Renal cortical epithelial cell (primary cell): ENCODE measurements at regions not wholly inside any gene's neighbourhood (a gene's known extent, or its start where the extent isn't known, plus 50 kb on each side); places are given as distances from the start of the nearest gene placed in this dataset.

Experiments used
- DNase-seq: peaks from one replicate; pipeline ENCODE4 v3.0.0-alpha.2; 2011; ENCODE audit warnings: low read depth

DNA sequence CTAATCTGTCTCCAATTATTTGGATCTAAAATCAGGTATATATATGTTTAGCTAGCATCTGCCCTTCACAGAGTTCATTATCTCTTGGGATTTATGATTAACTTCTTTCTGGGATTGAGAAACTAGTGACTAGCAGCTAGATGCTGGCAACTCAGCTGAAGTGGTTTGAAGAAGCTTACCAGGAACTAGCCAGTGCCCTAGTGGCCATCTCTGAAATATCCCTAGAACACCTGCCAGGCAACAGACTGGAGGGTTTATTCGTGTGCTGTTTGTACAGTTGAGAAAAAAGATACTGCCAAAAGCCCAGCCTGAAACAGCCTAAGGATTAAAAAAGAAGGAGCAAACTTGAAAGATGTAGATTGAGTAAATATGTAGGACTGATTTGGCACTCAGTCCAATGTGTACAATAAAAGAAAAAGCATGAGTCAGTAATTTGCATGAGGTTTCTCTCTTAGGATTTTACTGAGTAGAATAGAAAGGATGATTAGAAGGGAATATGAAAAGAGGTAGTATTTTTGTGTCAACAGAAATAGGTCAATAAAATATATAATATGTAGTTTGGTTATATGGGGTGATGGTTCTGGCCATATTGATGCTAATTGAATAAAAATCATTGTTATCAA lies 1144.6 kb upstream of the ADGRL2 start:
- DNase-seq, result peak; percentile 83

DNA sequence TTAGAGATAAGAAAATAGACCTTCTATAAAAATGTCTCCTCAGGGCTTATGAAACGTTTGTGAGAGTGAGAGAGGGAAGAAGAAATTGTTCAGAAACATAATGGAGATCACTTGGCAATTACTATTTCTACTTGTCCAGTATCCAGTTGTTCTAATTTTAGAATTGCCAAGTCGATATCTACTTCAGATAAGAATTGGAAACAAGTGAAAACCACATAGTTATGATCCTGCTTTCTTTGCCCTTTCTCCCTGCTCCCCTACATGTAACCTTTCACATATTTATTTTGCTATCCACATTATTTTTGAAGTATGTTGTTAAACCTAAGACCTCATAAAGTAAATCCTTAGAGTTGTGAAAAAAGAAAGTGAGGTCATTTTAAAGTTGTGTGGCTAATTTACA lies 1154.7 kb upstream of the ADGRL2 start:
- no peak for DNase-seq

DNA sequence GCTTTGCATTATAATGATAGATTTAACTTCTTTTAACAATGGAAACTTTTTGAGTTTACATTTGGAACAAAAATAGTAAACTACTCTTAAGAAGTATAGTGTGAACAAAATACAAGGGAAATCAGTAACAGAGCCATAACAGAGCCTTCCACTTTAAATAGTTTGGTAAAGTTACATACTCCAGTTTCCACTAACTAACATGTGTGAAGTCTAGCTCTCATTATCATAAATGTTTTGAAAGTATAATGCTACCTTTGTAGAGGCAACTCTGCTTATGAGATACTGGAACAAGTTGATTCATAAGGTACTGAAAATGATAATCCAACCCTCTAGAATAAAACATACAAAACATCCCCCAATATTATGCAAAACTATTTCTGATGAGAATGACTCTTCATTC lies 1155.1 kb upstream of the ADGRL2 start:
- no peak for DNase-seq

GRCh38 chr1:80640978-80641377 lies 1159.8 kb upstream of the ADGRL2 start:
- no peak for DNase-seq

DNA sequence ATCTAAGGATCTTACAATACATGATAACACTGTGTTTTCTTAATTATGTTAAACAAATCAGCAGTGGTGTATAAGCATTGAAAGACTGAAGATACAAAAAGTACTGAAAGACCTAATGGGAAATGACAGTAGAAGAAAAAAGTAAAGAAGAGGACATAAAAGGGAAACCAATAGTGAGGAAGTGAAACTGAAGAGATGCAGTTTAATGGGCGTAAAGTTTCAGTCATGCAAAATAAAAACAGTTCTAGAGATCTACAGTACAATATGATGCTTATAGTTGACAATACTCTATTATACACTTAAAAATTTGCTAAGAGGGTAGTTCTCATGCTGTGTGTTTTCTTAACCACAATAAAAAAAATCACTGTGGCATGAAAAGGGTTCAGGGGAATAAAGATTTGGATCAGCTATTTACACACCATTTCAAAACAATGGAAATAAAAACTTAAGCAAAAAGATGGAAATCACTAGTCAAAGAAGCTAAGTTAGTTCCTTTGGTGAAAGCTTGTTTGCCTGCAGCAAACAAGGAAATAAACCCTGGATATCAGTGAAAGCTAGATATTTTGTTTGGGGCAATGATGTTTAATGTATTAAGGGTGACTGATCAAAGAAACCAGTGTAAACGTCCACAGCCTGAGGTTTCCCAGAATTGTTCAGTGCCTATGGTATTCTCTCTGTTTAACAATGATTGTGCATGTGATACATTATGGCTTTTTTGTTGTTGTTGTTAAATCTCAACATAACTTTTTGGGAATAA lies 1160.8 kb upstream of the ADGRL2 start:
- DNase-seq, result peak; percentile 70

DNA sequence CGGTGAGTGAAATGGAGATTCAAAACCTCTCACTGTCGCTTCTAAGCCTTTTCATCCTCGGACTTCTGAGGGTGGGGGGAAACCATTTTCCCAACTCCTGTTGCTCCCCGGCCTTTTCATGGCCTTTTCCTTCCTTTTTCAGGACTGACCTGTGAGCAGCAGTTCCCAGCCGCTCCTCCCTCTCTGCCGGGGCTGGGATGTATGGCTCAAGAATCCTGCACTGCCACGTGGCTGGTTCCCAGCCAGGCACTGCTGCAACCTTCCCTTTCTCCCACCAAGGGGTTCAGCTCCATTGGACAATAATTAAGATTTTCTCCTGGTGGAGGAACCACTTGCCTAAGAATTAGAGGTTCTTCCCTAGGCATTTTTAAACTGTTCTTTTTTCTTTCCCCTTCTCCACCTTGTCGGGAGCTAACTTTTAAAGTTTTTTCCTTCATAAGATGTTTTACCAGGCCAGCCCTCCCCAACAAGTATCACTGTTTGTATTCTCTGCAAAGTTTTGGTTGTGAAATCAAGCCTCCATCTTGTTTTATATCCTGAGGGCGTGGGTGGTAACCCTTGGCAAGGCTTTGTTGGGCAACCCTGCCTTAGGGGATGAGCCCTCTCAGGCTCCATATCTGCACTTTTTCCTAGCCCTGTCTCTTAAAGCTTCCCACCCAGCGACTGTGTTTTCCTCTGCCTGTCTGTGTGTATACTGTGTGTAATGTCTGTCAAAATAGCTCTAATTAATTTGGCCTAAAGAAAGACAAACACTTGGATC lies 1166.6 kb upstream of the ADGRL2 start:
- DNase-seq, result peak; percentile 46

- DNase-seq, result no peak
These were observed 1168.5 kb upstream of the ADGRL2 start for GRCh38 chr1:80632284-80632683.

DNA sequence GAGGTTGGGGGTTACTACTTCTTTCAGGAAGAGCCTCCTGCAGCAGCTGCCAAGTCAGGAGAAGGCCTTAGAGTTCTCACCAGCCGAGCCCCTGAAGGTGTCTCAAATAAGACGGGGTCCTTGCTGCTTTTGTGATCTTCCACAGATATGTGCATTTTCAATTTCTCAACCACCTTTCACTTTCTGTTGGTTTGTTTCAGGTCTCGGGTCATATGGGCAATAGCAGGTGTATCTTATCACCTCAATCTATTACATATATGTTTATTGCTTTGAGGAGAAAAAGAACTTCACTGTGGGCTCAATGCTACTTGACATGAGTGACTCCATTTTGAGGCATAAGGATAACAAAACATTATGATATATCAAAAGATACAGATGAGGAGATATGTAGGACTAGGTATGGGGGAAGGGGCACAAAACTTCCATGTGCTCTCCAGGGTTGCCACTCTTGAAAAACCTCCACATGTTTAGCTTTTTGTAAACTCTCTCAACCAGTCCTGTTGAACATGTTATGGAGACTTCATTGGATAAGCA lies 1171.4 kb upstream of the ADGRL2 start:
- no peak for DNase-seq

DNA sequence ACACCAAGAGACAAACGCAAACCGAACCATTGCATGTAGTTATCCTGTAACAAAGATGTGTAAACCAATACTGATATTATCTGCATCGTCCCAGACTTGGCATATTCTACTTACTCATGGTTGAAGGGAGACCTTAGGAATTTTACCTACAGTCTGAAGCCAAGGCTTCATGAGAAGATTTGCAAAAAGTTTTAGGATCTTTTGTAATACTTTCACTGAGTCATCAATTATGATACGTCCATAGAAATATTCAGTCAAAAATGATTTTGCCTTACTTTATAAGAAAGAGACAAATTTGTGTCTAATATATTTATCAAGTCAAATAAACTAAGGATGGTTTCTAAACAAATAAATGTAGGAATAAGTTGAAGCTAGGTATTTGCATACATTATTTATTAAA lies 1176.1 kb upstream of the ADGRL2 start:
- DNase-seq, result no peak

GRCh38 chr1:80607064-80607463 lies 1193.7 kb upstream of the ADGRL2 start:
- DNase-seq, result no peak

DNA sequence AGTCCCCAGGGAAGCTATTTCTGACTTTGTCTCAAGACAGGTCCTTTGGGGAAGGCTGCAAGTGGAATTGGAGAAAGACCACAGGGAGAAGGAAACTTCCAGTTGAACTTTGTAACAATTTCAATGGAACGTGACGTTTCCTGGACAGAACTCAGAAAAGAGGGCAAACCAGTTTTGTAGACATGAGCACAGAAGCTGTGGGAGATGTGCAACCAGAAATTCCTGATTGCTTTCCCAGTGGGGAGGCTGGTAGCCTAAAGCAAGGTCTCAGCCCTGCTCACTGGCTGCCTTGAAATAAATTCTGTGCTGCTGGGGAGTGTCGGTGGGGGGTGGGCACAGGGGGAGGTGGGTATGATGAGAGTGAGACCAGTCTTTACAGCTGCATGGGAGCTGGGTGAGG lies 1206.7 kb upstream of the ADGRL2 start:
- DNase-seq, result no peak

GRCh38 chr1:80593197-80593596 lies 1207.5 kb upstream of the ADGRL2 start:
- no peak for DNase-seq

- no peak for DNase-seq
These were observed 1217.8 kb upstream of the ADGRL2 start for GRCh38 chr1:80582980-80583379.

- DNase-seq, result no peak
These were observed 1221.7 kb upstream of the ADGRL2 start for GRCh38 chr1:80579055-80579454.

GRCh38 chr1:80566867-80567266 lies 1233.9 kb upstream of the ADGRL2 start:
- no peak for DNase-seq

DNA sequence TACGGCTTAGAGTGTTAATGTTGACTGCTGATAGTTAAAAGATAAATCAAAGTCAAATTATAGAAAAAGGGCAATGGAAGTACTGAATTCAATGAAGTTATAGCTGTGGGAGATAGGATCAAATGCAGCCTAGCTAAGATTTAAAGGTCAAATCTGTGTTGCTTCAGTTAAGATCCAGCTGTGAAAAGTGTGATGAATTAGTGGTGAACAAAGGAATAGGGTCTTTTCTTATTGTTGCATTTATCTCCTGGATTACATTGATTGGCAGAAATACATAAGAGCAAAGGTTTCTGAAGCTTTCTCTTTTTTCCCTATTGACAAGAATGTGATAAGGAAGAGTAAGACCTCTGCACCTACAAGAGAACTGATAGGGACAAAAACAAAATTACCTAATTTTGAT lies 1234.6 kb upstream of the ADGRL2 start:
- DNase-seq, result no peak

GRCh38 chr1:80565406-80565805 lies 1235.3 kb upstream of the ADGRL2 start:
- peak; percentile 86 for DNase-seq

DNA sequence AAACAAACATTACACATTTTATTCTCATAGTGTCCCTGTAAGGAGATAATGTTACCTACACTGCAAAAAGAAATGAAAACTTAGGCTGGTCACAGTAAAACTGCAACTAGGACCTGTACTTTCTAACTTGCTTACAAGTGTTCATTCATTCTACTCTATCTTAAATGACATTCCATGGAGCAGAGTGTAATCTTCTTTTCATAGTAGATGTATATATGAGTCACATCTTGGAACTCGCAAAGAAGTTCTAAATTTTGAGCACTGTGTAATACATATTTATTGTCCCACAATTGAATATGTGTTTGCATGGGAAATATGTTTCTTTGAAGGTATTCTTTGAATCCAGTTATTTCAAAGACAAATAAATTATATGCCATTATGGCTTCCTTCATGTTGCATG lies 1258.5 kb upstream of the ADGRL2 start:
- no peak for DNase-seq

- DNase-seq, result no peak
These were observed 1260.1 kb upstream of the ADGRL2 start for GRCh38 chr1:80540596-80540995.

DNA sequence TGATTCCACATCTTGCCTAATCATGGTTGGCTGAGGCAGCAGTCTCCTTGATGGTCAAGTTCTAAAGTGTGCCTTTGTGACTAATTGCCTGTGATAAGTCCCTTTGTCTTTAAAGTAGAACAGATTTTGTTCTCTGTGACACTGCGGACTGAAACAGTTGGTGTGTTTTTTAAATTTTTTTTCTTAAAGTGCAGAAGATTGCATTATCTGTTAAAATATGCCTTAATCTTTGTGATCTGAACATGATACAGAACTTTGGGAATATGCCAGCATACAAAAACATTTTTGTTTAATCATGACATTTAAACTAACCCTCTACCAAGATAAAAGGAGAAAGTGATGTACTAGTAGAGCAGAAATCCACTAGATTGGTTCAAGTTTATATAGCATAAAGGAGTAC lies 1260.6 kb upstream of the ADGRL2 start:
- DNase-seq, result peak; percentile 53

GRCh38 chr1:80539298-80539697 lies 1261.4 kb upstream of the ADGRL2 start:
- DNase-seq, result peak; percentile 66

- DNase-seq, result no peak
These were observed 1264.3 kb upstream of the ADGRL2 start for GRCh38 chr1:80536461-80536860.

- peak; percentile 97 for DNase-seq
These were observed 1265.3 kb upstream of the ADGRL2 start for GRCh38 chr1:80535466-80535865.
